Astrocyte of the cerebellum (primary cell): ENCODE measurements at regions not wholly inside any gene's neighbourhood (a gene's known extent, or its start where the extent isn't known, plus 50 kb on each side); places are given as distances from the start of the nearest gene placed in this dataset.

ENCODE experiments used
- DNase-seq: peaks from one replicate; pipeline ENCODE4 v3.0.0-alpha.2; 2011; ENCODE audit warnings: low read depth
- H3K4me3 ChIP-seq: 2 replicates; pipeline ENCODE4 v1.5.1; 2011; ENCODE audit warnings: mild to moderate bottlenecking, low read depth, low read length, moderate library complexity
- CTCF ChIP-seq: IDR thresholded peaks from 2 replicates; pipeline ENCODE4 v1.5.1; 2012; ENCODE audit warnings: low read length, low read depth, moderate library complexity, mild to moderate bottlenecking; ENCODE audit errors: missing control alignments
- in situ Hi-C: cut with HindIII; loops from 2 replicates; pipeline ENCODE4 v1.10.0; 2017; ENCODE audit warnings: low sequenced_read_pairs

- no peak for TF ChIP-seq CTCF
- no peak for DNase-seq
- in situ Hi-C loops = no loop called here
- no peak overlapping the region for H3K4me3 ChIP-seq
Measured at GRCh38 chr20:60467771-60468170, 509.5 kb downstream of the CDH26 start.

GRCh38 chr20:60469829-60470228 is 511.6 kb downstream of the CDH26 start:
- no peak for TF ChIP-seq CTCF
- no peak overlapping the region for H3K4me3 ChIP-seq
- in situ Hi-C loops = no loop called here
- no peak for DNase-seq

- DNase-seq = no peak
- in situ Hi-C loops = no loop called here
- H3K4me3 ChIP-seq = no peak overlapping the region
- no peak for TF ChIP-seq CTCF
Measured at GRCh38 chr20:60470366-60470765, 512.1 kb downstream of the CDH26 start.

GRCh38 chr20:60473211-60473610 is 515.0 kb downstream of the CDH26 start:
- no peak for TF ChIP-seq CTCF
- no peak overlapping the region for H3K4me3 ChIP-seq
- in situ Hi-C loops = no loop called here
- DNase-seq = no peak

GRCh38 chr20:60474385-60474910 is 516.2 kb downstream of the CDH26 start:
- DNase-seq = no peak
- in situ Hi-C loops = no loop called here
- no peak overlapping the region for H3K4me3 ChIP-seq
- TF ChIP-seq CTCF = no peak

GRCh38 chr20:60476045-60476444 is 517.8 kb downstream of the CDH26 start:
- DNase-seq = no peak
- no peak for TF ChIP-seq CTCF
- H3K4me3 ChIP-seq = no peak overlapping the region
- in situ Hi-C loops = no loop called here

- no peak for DNase-seq
- in situ Hi-C loops = no loop called here
- H3K4me3 ChIP-seq = no peak overlapping the region
- no peak for TF ChIP-seq CTCF
Measured at GRCh38 chr20:60477958-60478357, 519.7 kb downstream of the CDH26 start.
